ENCODE measurements at regions not wholly inside any gene's neighbourhood (a gene's known extent, or its start where the extent isn't known, plus 50 kb on each side); places are given as distances from the start of the nearest gene placed in this dataset.
"Not testable (repeated sequence)": the region's sequence is repeated elsewhere in the genome, so short reads cannot be mapped to it uniquely, and the experiment has no call there.

DNA sequence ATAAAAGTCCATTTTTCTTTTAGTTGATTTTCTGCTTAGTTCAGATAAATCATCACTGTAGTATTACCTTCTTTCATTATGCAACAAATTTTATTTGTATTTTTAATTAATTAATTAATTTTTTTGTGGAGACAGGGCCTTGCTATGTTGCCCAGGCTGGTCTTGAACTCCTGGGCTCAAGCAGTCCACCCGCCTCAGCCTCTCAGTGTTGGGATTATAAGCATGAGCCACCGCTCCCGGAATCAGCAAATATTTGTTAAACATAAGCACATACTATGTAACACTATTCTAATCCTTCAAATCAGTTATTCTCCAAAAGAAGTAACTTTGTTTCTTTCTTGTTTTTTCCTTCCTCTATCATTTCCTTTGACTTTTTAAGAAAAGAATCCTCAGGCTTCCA, 584.8 kb upstream of the ANKRD30A start:
- no peak for DNase-seq

DNA sequence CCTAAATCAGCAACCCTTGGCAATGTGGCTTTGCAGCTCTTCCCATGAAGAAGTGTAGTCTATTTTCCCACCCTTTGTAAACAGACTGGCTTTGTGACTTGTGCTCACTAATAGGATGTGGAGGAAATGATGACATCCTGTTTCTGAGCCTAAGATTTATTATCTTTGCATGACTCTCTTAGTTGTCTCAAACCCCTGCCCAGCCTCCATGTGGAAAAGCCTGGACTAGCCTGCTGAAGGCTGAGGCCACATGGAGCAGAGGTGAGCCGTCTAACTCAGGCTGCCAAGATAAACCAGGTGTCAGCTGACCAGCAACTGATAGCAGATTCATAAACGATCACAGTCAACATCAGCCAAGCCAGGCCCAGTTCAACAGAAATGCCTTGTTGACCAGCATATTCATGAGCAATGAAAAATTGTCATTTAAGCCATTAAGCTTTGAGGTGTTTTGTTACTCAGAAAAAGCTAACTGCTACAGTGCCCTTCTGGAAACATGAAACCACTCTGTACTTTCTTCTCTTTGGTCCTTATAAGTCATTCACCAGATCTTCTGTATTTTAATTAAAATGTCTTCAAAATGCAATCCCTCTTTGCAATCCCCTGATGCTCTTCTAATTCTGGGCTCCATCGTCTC, 586.3 kb upstream of the ANKRD30A start:
- no peak for DNase-seq

DNA sequence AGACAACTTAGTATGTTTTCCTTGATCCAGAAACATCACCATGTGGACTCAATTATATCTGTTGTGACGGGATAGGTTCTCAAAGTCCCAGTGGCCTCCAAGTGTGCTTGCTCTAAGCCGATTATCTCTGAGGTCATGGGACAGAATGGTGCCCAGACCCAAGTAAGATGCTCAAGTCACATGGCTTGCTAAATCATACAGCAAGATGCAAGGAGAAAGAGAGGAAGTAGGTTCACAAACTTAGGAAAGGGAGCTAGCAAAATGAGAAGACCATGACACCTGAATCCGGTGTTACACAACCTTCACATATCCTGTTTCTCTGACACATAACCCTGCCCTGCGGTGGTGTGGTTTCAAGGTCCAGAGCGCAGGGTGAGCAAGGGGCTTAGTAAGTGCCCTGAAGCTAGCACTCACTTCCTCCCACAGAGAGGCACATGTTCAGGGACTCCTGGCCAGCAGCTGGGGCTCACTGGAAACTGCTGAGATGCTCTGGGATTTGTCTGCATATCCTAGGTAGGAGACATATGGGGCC, 590.9 kb upstream of the ANKRD30A start:
- peak; percentile 75 for DNase-seq

DNA sequence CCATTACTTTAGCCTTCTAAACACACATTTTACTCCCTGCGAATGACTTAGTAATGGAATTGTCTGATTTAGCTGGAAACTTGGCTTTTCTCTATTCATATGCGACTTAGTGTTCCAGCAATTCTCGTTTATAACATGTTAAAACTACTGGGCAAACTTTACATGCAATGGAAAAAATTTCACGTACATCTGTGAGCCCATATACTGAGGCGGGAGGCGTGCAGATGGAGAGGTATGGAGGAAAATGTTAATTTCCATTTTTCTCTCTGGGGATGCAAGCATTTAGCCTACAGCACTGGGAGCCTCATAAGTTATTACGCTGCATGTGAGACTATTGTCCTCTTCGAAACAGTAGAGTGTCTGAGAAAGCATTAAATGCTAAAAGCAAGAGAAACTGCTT, 591.5 kb upstream of the ANKRD30A start:
- no peak for DNase-seq

DNA sequence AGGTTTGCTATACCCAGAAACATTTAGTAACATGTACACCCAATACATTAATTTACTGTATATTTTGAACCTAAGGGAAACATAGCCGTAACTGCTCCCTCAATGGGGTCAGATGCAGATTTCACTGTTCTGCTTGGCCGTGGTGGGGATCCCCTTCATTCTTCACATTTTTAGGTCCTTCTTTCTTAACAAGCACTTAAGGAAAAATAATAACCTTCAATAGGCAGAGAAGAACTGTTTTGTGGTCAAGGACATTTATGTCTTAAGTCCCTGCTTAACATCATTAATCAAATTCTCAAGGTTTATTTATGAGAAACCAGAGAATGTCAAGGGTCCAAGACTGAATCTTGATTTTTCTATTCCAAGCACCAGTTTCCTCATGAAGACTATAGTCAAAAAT, 592.1 kb upstream of the ANKRD30A start:
- DNase-seq: no peak

DNA sequence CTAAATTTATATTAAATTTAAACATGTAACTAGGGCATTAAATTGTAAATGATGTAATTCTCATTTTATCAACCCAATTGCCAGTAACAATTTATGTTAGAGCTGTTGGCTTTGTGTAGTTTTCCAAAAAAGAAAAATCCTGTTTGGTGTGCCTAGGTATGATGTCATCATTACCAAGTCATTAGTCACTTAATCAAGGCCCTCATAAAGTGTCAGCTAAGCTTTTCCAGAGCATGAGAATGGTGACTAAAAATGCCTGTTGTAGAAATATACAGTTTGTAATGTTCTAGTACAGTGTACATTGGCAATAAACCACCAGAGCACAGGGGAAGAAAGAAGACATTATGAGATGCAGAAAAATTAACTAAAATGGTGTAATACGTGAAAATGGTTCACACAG, 593.8 kb upstream of the ANKRD30A start:
- peak; percentile 8 for DNase-seq

DNA sequence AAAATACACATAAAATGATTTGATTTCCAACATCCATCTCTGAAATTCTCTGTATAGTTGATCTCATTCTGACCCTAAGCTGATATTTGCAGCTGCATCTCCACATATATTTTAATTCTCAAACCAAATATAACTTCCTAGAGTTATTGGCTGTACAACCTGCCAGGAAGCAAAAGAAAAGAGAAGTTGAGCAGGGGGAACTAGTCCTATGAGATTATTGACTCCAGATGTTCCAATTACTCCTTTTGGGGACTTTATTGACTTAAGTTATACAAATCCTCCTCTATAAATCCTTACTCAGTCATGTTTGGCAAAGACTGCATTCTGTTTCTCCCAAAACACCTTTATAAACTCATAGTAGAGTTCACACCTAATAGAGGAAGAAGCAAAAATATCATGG, 599.4 kb upstream of the ANKRD30A start:
- no peak for DNase-seq

DNA sequence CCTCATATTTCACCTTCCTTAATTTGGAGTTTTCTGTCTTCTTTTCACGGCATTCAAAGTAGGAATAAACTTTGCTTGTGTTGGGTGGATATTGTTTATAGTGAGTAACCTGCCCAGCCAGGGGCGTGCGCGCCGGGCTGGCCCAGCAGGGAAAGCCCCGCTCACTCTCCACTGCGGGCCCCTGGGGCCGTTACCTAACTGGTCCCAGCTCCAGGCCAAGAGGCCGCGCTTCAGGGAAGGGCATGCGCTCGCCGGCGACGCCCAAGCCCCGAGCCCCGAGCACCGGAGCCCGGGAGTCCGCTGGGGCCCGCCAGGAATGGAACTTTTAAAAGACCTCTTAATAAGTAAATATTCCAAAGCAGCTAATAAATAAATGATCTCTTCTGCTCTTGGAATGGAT, 601.3 kb upstream of the ANKRD30A start:
- DNase-seq: not testable (repeated sequence)

DNA sequence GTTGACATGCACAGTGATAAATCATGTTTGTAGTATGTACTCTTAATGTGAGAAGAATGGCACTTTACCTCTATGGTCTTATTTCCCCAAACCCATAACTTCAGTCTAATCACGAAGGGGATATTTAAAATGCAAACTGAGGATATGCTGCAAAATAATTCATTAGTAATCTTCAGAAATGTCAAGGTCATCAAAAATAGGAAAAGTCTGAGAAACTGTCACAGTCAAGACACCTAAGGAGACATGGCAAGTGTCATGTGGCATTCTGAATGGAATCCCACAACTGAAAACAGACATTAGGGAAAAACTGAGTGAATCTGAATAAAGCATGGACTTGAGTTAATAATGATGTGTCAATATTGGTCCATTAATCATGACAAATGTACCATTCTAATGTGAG, 605.5 kb upstream of the ANKRD30A start:
- DNase-seq: no peak

DNA sequence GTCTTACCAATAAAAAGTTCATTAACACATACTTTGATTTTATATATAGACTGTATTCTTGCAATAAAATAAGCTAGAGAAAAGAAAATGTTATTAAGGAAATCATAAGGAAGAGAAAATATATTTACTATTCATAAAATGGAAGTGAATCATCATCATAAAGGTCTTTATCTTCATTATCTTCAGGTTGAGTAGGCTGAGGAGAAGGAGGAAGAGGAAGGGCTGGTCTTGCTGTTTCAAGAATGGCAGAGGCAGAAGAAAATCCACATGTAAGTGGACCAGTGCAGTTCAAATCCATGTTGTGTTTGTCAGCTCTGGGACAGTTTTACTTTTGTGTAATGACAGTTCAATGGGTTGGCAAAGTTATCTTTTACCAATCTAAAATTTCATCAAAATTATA, 609.1 kb upstream of the ANKRD30A start:
- no peak for DNase-seq

DNA sequence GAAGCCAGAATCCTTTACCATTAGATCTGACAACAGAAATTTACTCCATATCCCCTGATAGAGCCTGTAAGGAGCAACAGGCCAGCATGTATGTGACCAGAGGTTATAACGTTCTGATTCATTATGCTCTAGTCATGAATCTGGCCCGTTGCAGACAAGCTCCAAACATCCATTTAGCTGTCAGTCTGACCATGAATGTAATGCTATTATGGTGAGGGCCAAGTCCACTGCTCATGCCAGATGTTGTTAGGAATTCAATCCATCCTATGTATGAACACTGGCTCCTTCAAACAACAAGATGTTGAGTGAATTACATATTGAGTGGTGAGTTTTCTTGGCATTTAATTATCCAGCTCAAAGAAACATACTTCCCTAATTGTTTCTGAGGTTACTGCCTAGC, 610.1 kb upstream of the ANKRD30A start:
- no peak for DNase-seq

DNA sequence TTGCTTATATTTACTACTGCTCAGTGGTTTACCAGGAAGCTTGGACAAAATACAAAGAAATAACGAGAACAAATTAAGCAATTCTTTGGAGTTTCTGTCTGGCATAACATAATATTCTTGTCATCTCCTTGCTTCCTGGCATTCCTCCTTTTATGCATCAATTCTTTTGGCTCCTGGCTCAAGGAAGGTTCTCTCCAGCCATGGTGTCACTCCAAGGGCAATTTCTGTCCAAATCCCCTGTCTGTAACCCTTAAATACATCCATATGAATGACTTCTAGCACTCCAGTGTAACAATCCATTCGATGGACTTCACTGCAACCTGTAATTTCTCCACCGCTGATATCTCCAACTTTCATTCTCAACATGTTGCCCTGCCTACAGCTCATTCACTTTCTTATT, 617.7 kb upstream of the ANKRD30A start:
- no peak for DNase-seq

DNA sequence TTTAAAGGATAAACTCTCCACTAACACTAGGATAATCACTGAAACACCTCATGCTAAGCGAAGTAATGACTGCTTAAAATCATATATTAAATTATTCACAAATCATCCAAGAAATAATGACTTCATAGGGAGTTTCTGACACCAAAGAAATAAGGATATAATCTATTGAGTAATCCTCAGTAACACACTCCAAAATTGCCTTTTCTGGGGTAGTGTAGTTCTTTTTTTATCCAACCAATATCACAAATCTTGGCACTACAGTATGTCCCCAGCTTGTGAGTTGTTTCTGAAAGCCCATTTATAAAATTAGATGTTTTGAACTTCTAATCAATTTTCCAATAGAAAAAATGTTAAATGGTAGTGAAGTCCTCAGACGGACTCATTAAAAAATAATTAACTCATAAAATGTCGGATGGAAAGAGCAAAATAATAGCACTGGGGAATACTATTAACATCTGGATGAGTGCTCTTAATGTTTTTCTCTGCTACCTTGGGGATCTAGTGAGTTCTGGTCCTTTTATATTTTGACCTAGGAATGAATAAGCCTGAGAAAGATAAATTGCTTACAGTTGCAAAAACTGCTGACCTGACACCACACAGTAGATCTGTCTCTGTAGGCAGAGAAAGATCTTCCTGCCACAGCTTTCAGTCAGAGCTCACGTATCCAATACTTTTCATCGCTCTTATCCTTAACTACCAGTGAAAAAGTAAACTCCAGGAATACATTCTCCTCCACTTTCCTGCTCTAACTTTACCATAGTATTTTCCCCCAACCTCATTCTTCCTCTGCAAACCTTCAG, 618.5 kb upstream of the ANKRD30A start:
- no peak for DNase-seq

DNA sequence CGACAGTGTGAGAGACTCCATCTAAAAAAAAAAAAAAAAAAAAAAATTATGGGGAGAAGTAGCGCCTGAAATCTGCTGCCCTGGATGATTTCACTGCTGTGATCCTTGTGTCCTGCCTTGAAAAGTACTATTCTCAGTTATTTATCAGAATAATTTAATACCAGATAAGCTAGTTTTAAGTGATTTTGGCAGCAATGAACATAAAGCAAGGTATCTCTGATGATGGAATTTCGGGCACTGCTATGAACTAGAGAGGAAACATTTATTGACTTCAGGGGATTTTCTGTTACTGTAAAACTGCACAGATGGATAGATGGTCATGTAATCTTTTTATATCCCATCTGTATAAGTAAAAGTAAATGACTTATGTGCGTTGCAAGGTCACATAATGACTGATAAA, 619.1 kb upstream of the ANKRD30A start:
- DNase-seq: no peak

DNA sequence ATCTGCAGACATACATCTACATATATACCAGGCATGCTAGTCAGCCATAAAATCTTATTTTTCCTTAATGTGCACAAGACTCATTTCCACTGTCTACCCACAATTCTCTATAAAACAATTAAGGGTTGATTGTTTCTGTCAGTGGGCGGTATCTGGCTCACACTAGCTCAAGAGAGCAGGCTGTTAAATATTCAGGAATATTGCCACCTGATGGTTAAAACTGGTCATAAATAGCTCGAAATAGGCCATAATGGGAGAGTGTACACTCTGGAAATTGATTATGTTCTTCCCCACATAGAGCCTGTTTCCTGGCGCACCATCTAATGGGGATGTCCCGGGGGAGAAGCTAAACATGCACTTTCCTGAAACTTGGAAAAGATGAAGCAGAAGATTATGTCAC, 620.6 kb upstream of the ANKRD30A start:
- peak; percentile 7 for DNase-seq

DNA sequence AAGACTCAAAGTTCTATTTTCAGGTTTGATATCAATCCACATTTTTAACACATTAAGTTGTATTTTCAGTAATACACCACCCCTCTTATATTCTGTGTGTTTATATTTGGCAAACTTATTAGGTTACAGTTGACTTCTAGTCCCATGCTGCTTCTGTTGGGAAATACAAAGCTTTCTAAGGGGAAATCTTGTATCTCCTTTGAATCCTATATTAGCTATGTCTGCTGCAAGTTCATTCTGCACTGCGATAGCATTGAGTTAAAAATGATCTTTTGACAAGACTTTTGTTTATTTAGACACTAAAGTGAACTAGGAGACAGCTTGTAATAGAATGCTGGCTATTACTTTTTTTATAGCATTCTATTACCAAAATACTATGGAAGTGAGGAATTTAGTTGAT, 625.1 kb upstream of the ANKRD30A start:
- DNase-seq: no peak

DNA sequence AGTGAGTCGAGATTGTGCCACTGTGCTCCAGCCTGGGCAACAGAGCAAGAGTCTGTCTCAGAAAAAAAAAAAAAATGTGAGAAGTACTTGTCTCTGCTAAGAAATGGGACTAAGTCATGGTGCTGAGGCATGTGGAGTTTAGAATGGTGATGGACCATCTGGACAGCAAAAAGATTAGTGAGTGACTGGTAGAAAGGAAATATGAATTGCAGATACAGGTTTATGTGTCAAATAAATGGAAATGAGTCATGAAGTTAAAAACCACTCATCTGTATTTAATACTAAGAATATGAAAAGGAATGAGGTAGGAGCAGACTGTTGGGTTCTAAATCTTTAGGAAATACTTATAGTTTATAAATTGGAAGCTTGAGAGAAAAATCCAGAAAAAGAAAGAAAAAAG, 625.7 kb upstream of the ANKRD30A start:
- DNase-seq: no peak

DNA sequence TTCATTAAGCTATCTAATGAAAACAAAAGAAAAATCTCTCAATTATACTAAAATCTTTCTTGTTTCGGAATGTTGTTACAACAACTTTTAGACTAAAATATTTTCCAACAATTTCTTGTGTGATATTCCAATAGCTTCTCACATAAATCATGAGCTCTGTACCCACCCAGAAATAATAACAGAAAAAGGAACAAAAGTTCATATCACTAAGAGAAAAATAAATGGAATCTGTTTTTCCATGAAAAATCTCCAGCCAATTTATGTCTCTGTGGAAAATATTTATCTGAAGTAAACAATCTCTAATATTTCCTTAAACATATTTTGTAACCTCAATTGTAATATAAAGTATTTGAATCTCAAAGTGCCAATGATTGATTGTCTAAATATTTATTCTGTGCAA, 628.6 kb upstream of the ANKRD30A start:
- DNase-seq: no peak

DNA sequence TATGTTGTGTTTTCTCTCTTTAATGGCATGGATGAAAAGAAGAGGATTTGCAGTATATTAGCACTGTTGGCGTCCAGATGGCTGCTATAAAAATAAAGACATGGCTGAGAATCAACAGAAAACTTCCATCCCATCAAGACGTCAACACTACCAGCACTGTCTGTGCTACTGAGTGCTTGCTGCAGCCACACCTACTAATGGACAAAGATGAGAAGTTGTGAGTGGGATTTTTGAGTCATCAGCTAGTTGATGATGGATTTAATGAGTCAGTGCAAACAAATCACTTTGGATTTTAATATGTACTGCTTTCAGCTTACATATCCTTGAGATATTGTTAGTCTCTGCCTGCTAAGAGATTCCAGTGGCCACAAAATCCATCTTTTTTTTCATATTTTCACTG, 631.0 kb upstream of the ANKRD30A start:
- peak; percentile 21 for DNase-seq

DNA sequence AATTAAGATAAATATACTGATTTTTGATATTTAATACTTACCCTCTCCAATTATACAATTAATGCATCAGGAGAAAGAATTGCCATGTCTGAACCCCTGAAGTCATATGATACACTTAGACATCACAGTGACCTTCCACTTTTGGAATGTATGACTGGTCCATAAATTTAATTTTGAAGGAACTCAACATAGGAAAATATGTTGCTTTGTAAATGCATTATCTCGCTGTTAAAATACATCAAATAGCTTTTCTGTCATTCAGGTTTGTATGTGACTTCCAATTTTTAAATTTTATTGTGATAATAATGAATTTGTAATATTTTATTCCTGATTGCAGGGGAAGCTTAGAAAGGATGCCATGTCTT, 631.9 kb upstream of the ANKRD30A start:
- no peak for DNase-seq

DNA sequence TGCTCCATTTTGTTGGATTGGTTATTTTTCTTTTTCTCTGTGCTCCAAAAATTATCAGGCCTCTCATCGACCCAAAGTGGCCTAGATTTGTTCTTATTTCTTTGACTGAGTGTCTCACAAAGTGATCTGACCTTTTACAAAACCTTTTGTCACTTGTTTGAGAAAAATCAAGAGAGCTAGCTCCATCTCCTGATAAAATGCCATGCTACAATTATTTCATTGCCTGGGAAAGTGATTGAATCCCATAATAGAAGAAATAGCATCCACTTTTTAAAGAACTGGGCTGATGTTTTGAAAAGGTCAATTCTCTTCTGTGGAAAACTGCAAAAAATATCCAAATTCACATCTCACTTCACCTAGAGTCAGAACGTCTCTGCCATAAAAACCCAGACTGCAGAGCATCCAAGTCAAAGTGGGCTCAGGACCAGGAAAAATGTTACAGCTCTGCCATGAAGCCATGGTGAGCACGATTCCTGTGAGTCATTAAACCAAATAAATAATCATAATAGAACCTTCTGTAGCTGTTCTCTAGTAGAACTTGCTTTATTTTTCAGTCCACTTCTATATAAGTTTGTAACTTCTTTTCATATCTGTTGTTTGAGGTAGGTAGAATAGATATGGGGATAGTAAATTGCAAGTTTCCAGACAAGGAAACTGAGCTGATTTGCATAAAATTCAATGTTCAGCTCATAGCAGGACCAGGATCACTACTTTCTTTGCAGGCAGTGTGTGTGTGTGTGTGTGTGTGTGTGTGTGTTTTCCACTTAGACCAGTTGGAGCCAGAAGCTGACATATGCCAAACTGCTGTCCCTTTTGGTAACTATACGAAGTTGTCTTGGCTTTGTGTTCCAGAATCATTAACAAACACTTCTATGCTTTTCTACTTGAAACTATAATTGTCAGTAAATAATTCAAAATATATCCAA, 632.5 kb upstream of the ANKRD30A start:
- no peak for DNase-seq

DNA sequence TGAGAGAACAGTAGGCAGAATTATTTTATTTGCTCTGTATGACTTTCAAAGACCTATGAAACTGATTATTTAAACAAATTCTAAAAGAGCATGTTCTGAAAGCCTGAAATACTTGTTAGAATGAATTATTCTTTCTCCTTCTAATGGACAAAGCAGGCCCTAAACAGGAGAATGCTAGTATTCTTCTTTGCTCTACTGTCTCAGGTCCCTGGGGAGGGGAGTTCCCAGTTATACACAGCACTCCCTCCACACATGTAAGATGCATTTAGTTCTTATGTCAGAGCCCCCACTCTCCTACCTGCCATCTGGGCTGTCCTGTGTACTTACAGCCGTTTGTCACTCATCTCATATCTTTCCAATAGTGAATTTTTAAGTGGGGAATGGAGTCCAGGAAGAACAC, 633.5 kb upstream of the ANKRD30A start:
- DNase-seq: no peak

DNA sequence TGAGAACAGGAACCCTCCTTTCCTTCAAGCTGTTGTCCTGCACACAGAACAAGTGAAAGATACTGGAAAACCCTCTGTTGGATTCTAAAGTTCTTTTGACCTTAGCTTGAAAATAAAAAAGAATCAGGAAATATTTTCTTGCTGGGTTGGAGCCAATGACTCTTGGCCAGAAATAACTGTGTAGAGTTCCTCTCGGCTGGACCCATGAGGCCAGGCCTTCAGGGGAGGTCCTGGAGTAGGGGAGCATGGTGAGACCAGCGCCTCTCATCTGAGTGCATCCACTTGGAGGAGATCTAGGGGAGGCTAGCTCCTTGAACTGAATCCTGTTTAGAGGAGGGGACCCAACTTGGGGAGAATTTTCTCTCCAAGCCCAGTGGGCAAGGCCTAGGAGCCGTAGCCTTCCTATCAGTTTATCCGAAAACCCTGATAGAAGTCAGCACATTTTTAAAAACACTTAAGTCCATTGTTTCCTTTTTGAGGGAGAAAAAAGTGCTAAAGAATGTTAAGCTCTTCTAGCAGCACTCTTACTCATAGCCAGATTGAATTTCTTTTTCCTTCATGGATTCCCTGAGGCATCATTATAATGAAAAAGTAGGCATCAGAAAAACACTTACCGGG, 635.7 kb upstream of the ANKRD30A start:
- no peak for DNase-seq

Data from NCI-H226 (cell line).